CD4-positive, alpha-beta T cell treated with Interleukin-12 subunit alpha and Interleukin-12 subunit beta, for 1 hour (primary cell): ENCODE measurements at regions not wholly inside any gene's neighbourhood (a gene's known extent, or its start where the extent isn't known, plus 50 kb on each side); places are given as distances from the start of the nearest gene placed in this dataset.

Experiments
- DNase-seq: peaks from one replicate; pipeline ENCODE4 v3.0.0-alpha.2; 2020

- no peak for DNase-seq
These were observed 321.6 kb upstream of the TENM4 start for GRCh38 chr11:79762279-79762921.

DNA sequence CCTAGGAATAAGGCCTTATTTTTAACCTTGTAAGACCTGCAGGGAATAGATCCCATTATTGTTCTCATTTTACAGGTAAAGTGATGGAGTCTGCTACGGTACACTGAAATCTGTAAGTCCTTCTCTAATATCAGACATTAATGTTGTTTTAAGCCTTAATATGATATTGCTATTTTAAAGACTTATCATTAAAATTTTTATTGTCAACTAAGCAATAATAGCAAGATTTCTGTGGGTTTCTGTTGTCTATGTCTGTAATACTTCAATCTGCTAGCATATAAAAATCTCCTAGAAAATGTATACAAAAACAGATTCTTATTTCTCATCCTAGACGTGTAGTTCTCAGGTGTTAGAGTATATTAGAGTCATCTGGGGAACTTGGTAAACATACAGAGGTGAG is 317.5 kb upstream of the TENM4 start:
- no peak for DNase-seq

DNA sequence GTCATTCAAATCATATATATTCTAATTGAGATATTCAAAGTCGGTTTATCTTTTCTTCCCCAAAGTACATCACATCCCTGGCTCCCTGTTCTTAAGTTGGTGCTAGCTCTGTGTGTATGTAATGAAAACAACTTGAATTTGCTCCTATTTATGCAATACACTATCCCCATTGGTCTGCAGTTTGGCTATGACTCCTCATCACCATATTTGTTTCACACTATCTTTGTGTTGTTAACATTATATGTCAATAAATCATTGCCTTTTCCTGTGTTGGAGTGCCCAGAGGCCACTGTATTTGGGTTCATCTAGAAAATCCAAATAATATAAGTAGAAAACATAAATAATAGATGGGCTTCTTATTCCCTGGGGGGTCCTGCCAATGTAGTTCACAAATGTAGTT is 306.6 kb upstream of the TENM4 start:
- no peak for DNase-seq

DNA sequence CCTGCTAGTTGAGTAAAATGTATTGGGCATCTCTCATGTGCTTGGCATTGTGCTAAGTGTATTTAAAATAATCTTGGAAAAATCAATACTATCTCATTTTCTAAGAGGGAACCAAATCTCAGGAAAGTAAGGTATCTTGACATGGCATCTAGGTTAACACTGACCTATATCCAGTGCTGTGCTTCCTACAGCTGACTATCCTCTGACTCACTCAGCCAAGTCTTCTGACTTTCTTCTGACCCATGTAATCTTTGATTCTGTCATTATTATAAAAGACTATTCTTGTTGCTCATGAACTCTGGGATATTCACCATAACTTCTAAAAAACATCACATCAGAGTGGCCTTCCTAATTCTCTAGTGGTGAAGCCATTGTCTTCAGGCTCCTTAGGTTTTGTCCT is 304.1 kb upstream of the TENM4 start:
- no peak for DNase-seq

GRCh38 chr11:79742176-79742575 is 301.3 kb upstream of the TENM4 start:
- no peak for DNase-seq

DNA sequence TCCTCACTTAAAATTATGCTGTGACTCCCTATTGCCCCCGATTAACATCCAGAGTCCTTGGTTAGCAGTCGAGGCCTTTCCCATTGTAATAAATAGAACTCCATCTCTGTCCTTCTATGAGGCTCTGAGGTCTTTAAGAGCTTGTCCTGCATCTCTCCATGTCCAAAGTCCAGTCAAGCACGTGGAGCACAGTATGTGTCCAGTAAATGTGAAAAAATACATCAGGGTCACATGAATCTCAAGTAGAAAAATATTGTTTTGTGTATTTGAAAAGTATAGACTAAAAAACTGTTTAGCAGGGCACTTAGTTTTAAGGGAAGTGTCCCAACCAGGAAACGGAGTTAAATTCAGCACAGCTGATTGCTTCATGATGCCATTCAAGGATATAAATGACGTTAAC is 298.8 kb upstream of the TENM4 start:
- DNase-seq: no peak

DNA sequence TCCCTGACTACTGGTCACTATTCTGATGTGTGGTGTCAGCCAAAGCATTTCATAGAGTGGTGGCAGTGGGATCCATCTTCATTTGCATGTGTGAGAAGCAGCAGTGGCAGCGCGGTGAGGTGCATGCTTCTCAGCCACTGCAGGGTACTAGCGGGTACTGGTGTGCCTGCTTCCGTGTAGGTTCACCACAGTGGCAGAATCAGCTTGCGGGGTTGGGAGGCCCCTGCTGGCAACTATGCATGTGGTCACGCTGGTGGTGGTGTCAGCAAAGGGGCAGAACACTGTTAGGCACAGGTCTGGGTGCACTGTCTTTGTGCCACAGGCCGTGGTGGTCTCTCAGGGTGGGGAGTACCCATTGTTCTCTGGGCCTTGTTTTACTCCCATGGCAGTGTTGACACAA is 286.4 kb upstream of the TENM4 start:
- DNase-seq: no peak

- no peak for DNase-seq
These were observed 279.3 kb upstream of the TENM4 start for GRCh38 chr11:79720115-79720514.

GRCh38 chr11:79708319-79708932 is 267.6 kb upstream of the TENM4 start:
- no peak for DNase-seq

GRCh38 chr11:79705648-79706047 is 264.8 kb upstream of the TENM4 start:
- no peak for DNase-seq

DNA sequence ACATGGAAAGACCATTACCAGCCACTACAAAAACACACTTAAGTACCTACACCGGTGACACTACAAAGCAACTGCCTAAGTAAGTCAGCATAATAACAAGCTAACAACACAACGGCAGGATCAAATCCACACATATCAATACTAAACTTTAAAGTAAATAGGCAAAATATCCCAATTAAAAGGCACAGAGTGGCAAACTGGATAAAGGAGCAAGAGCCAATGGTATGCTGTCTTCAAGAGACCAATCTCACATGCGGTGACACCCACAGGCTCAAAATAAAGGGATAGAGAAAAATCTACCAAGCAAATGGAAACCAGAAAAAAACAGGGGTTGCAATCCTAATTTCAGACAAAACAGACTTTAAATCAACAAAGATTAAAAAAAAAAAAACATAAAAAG is 261.5 kb upstream of the TENM4 start:
- DNase-seq: no peak

DNA sequence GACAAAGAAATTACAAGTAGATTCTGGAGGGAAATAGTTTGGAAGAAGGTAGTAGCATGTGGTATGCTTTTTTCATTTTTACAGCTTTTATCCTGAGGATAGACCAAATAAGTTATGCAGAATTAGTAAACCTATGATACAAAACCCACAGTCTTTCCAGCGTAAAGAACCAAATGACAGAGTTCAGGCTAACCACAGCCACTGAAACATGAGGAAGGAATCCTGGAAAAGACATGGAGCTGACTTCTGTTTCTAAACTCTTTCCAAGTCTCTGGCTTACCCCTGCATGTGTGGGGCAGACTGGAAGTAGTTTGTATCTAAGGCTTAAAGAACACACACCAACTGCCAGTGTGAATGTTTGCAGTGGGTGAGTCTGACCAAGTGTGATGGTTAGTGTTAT is 258.4 kb upstream of the TENM4 start:
- no peak for DNase-seq

DNA sequence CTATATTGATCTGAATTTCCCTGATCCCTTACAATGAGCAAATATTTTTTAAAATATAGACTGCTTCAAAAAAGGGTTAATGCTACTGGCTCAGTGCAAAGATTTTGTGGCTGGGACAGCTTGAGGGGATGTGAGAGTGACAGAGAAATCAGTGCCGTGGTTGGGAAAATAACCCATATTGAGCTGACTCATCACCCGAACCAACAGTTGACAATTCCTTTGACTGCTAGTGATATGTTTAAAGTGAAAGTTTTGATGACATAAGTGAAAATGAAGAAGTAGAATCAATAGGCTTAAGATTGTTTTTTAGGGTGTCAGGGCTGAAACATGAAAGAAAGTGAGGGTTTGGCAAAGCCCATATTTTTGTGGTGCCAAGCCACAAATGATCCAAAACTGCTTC is 257.1 kb upstream of the TENM4 start:
- no peak for DNase-seq

GRCh38 chr11:79694368-79694767 is 253.5 kb upstream of the TENM4 start:
- no peak for DNase-seq

- no peak for DNase-seq
These were observed 250.6 kb upstream of the TENM4 start for GRCh38 chr11:79691445-79691844.

GRCh38 chr11:79686703-79687419 is 246.0 kb upstream of the TENM4 start:
- DNase-seq: no peak

GRCh38 chr11:79683930-79684329 is 243.1 kb upstream of the TENM4 start:
- no peak for DNase-seq

GRCh38 chr11:79678780-79679452 is 238.1 kb upstream of the TENM4 start:
- DNase-seq: no peak

DNA sequence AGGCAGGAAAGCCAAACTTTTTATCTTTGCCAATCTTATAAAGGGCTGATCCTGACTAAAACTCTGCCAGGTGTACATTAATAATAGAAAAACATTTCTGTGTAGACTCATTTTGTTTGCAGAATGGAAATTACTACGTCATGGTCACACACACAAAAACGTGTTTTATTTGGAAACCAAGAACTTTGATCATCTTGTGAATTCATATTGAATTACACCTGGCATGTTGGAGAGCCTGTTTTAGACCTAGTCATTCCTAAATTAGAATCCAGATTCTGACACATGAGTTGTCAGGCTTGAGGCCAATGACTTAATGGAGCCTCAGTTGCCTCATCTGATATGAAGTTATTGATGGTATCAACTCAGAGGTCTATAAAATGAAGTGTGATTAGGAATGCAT is 235.6 kb upstream of the TENM4 start:
- no peak for DNase-seq

GRCh38 chr11:79675081-79675480 is 234.3 kb upstream of the TENM4 start:
- DNase-seq: no peak

- DNase-seq: no peak
These were observed 232.0 kb upstream of the TENM4 start for GRCh38 chr11:79672786-79673185.

- DNase-seq: no peak
These were observed 230.6 kb upstream of the TENM4 start for GRCh38 chr11:79671401-79671800.

- DNase-seq: no peak
These were observed 230.1 kb upstream of the TENM4 start for GRCh38 chr11:79670882-79671281.

- DNase-seq: no peak
These were observed 227.7 kb upstream of the TENM4 start for GRCh38 chr11:79668575-79668974.
